Bronchial epithelial cell (primary cell): ENCODE measurements at regions not wholly inside any gene's neighbourhood (a gene's known extent, or its start where the extent isn't known, plus 50 kb on each side); places are given as distances from the start of the nearest gene placed in this dataset.

ENCODE experiments used
- DNase-seq: peaks from one replicate; pipeline ENCODE4 v3.0.0-alpha.2; 2010; ENCODE audit warnings: low read depth
- FAIRE-seq: peaks from 2 replicates; lab custom pipeline; 2011; peaks lifted over from hg19 to GRCh38; lab: Jason Lieb, UNC
- H3K27me3 ChIP-seq: 2 replicates; pipeline ENCODE4 v1.5.1; 2011; ENCODE audit warnings: low read length; ENCODE audit not compliant: control insufficient read depth, insufficient read depth
- H3K36me3 ChIP-seq: 2 replicates; pipeline ENCODE4 v1.5.1; 2011; ENCODE audit warnings: low read length; ENCODE audit not compliant: control insufficient read depth, insufficient read depth
- H3K4me3 ChIP-seq: 2 replicates; pipeline ENCODE4 v1.5.1; 2011; ENCODE audit warnings: mild to moderate bottlenecking, low read depth, low read length, control low read depth
- CTCF ChIP-seq: IDR thresholded peaks from 2 replicates; pipeline ENCODE4 v1.5.1; 2011; ENCODE audit warnings: mild to moderate bottlenecking, moderate library complexity, low read length, control low read depth, inconsistent platforms; ENCODE audit not compliant: insufficient read depth, severe bottlenecking

DNA sequence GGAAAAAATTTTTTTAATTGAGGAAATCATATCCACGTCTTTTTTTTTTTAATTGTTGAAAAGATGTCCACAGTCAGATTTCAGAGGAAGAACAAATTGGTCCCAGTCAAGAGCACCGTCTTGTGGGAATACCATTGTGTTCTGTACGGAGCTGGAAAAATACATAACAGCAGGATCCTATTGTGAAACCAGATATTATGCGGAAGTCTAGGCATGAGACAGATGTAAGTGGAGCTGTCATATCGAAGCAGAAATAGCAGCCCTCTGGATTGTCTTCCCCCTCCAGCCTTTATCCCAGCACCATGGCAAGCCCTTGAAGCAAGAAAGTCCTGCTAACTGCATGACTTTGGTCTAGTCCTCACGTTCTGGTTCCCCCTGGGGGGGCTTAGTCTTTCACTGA, 391.6 kb upstream of the ASIC2 start:
- H3K36me3 ChIP-seq = no peaks in the 10 kb centered on the region
- no peaks in the 10 kb centered on the region for H3K27me3 ChIP-seq
- DNase-seq (no peak), FAIRE-seq (no peak)
- no peak for TF ChIP-seq CTCF
- H3K4me3 ChIP-seq = no peak overlapping the region

DNA sequence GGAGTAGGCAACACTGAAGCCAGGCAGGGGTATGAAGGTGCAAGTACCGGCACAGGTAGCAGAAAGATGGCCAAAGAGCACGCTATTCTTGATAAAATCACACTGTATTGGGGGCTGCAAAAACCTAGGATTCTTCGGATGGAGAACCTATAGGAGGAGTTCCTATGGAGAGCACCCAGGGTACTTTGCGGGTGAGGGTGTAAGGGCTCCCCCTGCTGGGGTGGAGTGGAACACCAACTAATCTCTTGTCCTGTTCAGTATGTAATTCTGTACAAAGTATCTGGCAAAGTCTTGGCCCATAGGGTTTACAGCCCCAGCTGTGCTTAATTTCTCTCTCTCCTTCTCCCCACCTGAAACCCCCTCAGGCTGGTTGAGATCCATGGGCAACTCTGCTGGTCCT, 393.1 kb upstream of the ASIC2 start:
- DNase-seq (no peak), FAIRE-seq (no peak)
- no peak for TF ChIP-seq CTCF

DNA sequence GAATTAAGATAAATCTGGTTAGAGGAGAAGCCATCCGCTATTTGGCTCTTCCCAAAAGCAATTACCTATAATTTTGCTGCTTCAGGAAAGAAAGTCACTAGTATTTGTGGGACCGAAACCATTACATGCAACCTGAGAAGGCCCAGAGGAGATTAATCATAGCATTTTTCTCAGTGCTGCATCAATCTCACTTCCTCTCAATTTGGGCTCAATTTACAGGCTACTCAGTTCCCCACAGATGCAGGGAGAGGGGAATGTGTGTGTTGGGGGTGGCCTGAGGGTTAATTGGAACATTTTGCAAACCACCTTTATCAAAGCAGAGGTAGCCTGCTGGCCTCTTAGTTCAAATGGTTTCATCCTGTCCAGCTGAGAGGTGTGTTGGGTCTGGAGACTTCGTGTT, 394.7 kb upstream of the ASIC2 start:
- no peak for TF ChIP-seq CTCF
- H3K4me3 ChIP-seq = no peak overlapping the region
- no peak for DNase-seq
- H3K36me3 ChIP-seq = no peaks in the 10 kb centered on the region
- no peaks in the 10 kb centered on the region for H3K27me3 ChIP-seq
- no peak for FAIRE-seq

More for the DNA sequence above, 393.1 kb upstream of the ASIC2 start:
- H3K36me3 ChIP-seq = no peaks in the 10 kb centered on the region
- H3K4me3 ChIP-seq = no peak overlapping the region
- no peaks in the 10 kb centered on the region for H3K27me3 ChIP-seq

DNA sequence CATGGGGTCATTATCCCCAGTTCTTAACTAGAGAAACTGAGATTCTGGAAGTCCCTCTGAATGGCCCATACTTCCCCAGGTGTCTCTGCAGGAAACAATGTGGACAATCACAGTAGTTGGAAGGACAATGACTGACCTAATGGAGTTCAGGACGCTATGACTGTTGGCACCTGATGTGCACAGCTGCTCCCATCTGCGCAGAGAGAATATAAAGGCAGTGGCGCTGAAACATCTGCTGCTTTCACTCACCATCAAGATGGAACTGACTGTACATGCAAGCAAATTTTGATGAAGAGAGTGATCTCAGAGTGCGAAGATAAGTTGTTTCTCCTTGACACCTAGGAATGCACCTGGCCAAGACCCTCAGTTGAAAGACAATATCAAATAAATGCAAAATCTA, 395.7 kb upstream of the ASIC2 start:
- TF ChIP-seq CTCF = no peak
- DNase-seq (no peak), FAIRE-seq (no peak)
- H3K36me3 ChIP-seq = no peaks in the 10 kb centered on the region
- no peaks in the 10 kb centered on the region for H3K27me3 ChIP-seq
- H3K4me3 ChIP-seq = no peak overlapping the region

GRCh38 chr17:33689725-33690124, 396.6 kb upstream of the ASIC2 start:
- Histone ChIP-seq H3K36me3 (no peaks in the 10 kb centered on the region), H3K27me3 (no peaks in the 10 kb centered on the region), H3K4me3 (no peak overlapping the region)
- no peak for FAIRE-seq
- no peak for TF ChIP-seq CTCF
- DNase-seq = no peak

GRCh38 chr17:33695431-33695830, 402.3 kb upstream of the ASIC2 start:
- no peak for DNase-seq
- TF ChIP-seq CTCF = no peak
- no peak for FAIRE-seq
- no peaks in the 10 kb centered on the region for H3K27me3 ChIP-seq
- no peaks in the 10 kb centered on the region for H3K36me3 ChIP-seq
- H3K4me3 ChIP-seq = no peak overlapping the region
